Breast epithelium (tissue), 4 donors: ENCODE measurements at regions not wholly inside any gene's neighbourhood (a gene's known extent, or its start where the extent isn't known, plus 50 kb on each side); places are given as distances from the start of the nearest gene placed in this dataset.

Source experiments
- DNase-seq, 2 donors: peaks; one replicate each; pipeline ENCODE4 v3.0.0-alpha.2; 2019; ENCODE audit warnings: low spot score in 2 of 2
- H3K27ac ChIP-seq, 2 donors: fragments of 200-600 bp; sonication (generic) in 1 of 2; one replicate each; pipeline ENCODE4 v1.5.1; 2016 to 2019; ENCODE audit warnings: mild to moderate bottlenecking in 1 of 2
- H3K27me3 ChIP-seq, 2 donors: fragments of 200-600 bp; sonication (generic) in 1 of 2; one replicate each; pipeline versions ENCODE4 v1.5.1 to v1.6.0; 2017 to 2019; ENCODE audit warnings: control low read depth in 1 of 2, mild to moderate bottlenecking in 1 of 2
- H3K36me3 ChIP-seq: fragments of 200-600 bp; one replicate; pipeline ENCODE4 v1.5.1; 2019
- H3K4me1 ChIP-seq, 2 donors: fragments of 200-600 bp; sonication (generic); one replicate each; pipeline ENCODE4 v1.5.1; 2016 to 2019; ENCODE audit warnings: control low read depth in 1 of 2
- H3K4me3 ChIP-seq, 3 donors: fragments of 200-600 bp; sonication (generic); 1 replicate in 2 of 3; 2 replicates in 1 of 3; pipeline ENCODE4 v1.5.1; 2016 to 2019; ENCODE audit warnings: mild to moderate bottlenecking in 3 of 3, moderate library complexity in 2 of 3
- H3K9me3 ChIP-seq, 2 donors: fragments of 200-600 bp; sonication (generic) in 1 of 2; one replicate each; pipeline ENCODE4 v1.5.1; 2016 to 2019; ENCODE audit warnings: control low read depth in 1 of 2
- CTCF ChIP-seq, 3 donors: fragments of 450-650 bp; IDR thresholded peaks; one replicate each; pipeline ENCODE4 v1.5.1; 2016 to 2017; ENCODE audit warnings: antibody characterized with exemption in 3 of 3, mild to moderate bottlenecking in 3 of 3, moderate library complexity in 3 of 3
- POLR2A ChIP-seq: fragments of 450-650 bp; IDR thresholded peaks from one replicate; pipeline ENCODE4 v1.6.1; 2016; ENCODE audit warnings: antibody characterized with exemption, mild to moderate bottlenecking, moderate library complexity
- POLR2AphosphoS5 ChIP-seq, 3 donors: sonication (generic); formaldehyde crosslinking; IDR thresholded peaks; one replicate each; pipeline ENCODE4 v1.6.1; 2017; ENCODE audit warnings: antibody characterized with exemption in 3 of 3
- intact Hi-C: fragments of 100-400 bp; cut with DNase I; formaldehyde crosslinking; loops from one replicate; pipeline ENCODE4 v1.15.1; 2023; ENCODE audit warnings: low total_unique reads

GRCh38 chr14:27557445-27557844 is 959.6 kb upstream of the NOVA1 start:
- no peak for DNase-seq
- intact Hi-C loops: no loop called here
- no peak overlapping the region for H3K27ac ChIP-seq
- H3K4me1 ChIP-seq: no peaks in the 10 kb centered on the region
- TF ChIP-seq POLR2AphosphoS5 (IDR thresholded peaks at IDR 0.05): no peak
- no peak for TF ChIP-seq POLR2A
- no peak for TF ChIP-seq CTCF (IDR thresholded peaks at IDR 0.05)
- peaks cover 6% of the 10 kb centered on the region for H3K36me3 ChIP-seq
- H3K4me3 ChIP-seq: no peak overlapping the region
- H3K9me3 ChIP-seq: no peaks in the 10 kb centered on the region
- no peaks in the 10 kb centered on the region for H3K27me3 ChIP-seq

GRCh38 chr14:27559848-27560247 is 962.0 kb upstream of the NOVA1 start:
- intact Hi-C loops: no loop called here
- peaks cover 6% of the 10 kb centered on the region for H3K36me3 ChIP-seq
- no peaks in the 10 kb centered on the region for H3K27me3 ChIP-seq
- H3K4me3 ChIP-seq: no peak overlapping the region
- no peak for DNase-seq
- H3K27ac ChIP-seq: no peak overlapping the region
- TF ChIP-seq POLR2AphosphoS5 (IDR thresholded peaks at IDR 0.05): no peak
- no peak for TF ChIP-seq CTCF (IDR thresholded peaks at IDR 0.05)
- TF ChIP-seq POLR2A: no peak
- H3K4me1 ChIP-seq: no peaks in the 10 kb centered on the region
- H3K9me3 ChIP-seq: peaks cover 0 to 4% of the 10 kb centered on the region in 2 donors

- Histone ChIP-seq H3K4me1 (no peaks in the 10 kb centered on the region), H3K27ac (no peak overlapping the region), H3K9me3 (peaks cover 0 to 4% of the 10 kb centered on the region in 2 donors), H3K36me3 (no peaks in the 10 kb centered on the region), H3K27me3 (no peaks in the 10 kb centered on the region), H3K4me3 (no peak overlapping the region)
- DNase-seq: no peak
- intact Hi-C loops: no loop called here
- no peak for TF ChIP-seq POLR2AphosphoS5 (IDR thresholded peaks at IDR 0.05)
- no peak for TF ChIP-seq POLR2A
- TF ChIP-seq CTCF (IDR thresholded peaks at IDR 0.05): no peak
Measured at GRCh38 chr14:27566843-27567382, 969.1 kb upstream of the NOVA1 start.

GRCh38 chr14:27573018-27573417 is 975.2 kb upstream of the NOVA1 start:
- Histone ChIP-seq H3K4me3 (no peak overlapping the region), H3K36me3 (no peaks in the 10 kb centered on the region), H3K27me3 (no peaks in the 10 kb centered on the region), H3K4me1 (no peaks in the 10 kb centered on the region), H3K27ac (no peak overlapping the region), H3K9me3 (peaks cover 0 to 7% of the 10 kb centered on the region in 2 donors)
- no peak for DNase-seq
- no peak for TF ChIP-seq CTCF (IDR thresholded peaks at IDR 0.05)
- TF ChIP-seq POLR2AphosphoS5 (IDR thresholded peaks at IDR 0.05): no peak
- TF ChIP-seq POLR2A: no peak
- intact Hi-C loops: no loop called here

GRCh38 chr14:27587103-27587502 is 989.3 kb upstream of the NOVA1 start:
- intact Hi-C loops: no loop called here
- Histone ChIP-seq H3K36me3 (no peaks in the 10 kb centered on the region), H3K27ac (no peak overlapping the region), H3K9me3 (no peaks in the 10 kb centered on the region), H3K27me3 (no peaks in the 10 kb centered on the region), H3K4me3 (no peak overlapping the region), H3K4me1 (no peaks in the 10 kb centered on the region)
- TF ChIP-seq POLR2A: no peak
- no peak for TF ChIP-seq CTCF (IDR thresholded peaks at IDR 0.05)
- TF ChIP-seq POLR2AphosphoS5 (IDR thresholded peaks at IDR 0.05): no peak
- no peak for DNase-seq
